H1 (cell line): ENCODE measurements at regions not wholly inside any gene's neighbourhood (a gene's known extent, or its start where the extent isn't known, plus 50 kb on each side); places are given as distances from the start of the nearest gene placed in this dataset.

Source experiments
- BACH1 ChIP-seq: IDR thresholded peaks from 2 replicates; pipeline ENCODE4 v1.6.1; 2012; ENCODE audit warnings: low read length, improper control_type of control experiment
- CEBPB ChIP-seq: IDR thresholded peaks from 2 replicates; pipeline ENCODE4 v1.6.1; 2012; ENCODE audit warnings: low read depth, low read length
- CHD2 ChIP-seq: IDR thresholded peaks from 2 replicates; pipeline ENCODE4 v1.6.1; 2012; ENCODE audit warnings: low read length, improper control_type of control experiment
- CHD7 ChIP-seq: fragments of 300-600 bp; sonication (generic); IDR thresholded peaks from 2 replicates; pipeline ENCODE4 v1.7.1; 2012; ENCODE audit warnings: low read length, moderate library complexity, mild to moderate bottlenecking, inconsistent platforms; ENCODE audit not compliant: insufficient replicate concordance
- GABPA ChIP-seq: IDR thresholded peaks from 2 replicates; pipeline ENCODE4 v1.6.1; 2011; ENCODE audit warnings: mild to moderate bottlenecking, low read length, moderate library complexity, borderline replicate concordance; ENCODE audit not compliant: insufficient read depth
- HDAC6 ChIP-seq: IDR thresholded peaks from one replicate; pipeline ENCODE4 v1.7.1; 2012; ENCODE audit warnings: low read depth, mild to moderate bottlenecking, inconsistent platforms, low read length, moderate library complexity
- JUN ChIP-seq: IDR thresholded peaks from 2 replicates; pipeline ENCODE4 v1.6.1; 2011; ENCODE audit warnings: low read depth, mild to moderate bottlenecking, improper control_type of control experiment, low read length
- KDM4A ChIP-seq: IDR thresholded peaks from one replicate; pipeline ENCODE4 v1.7.1; 2012; ENCODE audit warnings: low read depth, mild to moderate bottlenecking, moderate library complexity, low read length, inconsistent platforms; ENCODE audit not compliant: severe bottlenecking
- RXRA ChIP-seq: IDR thresholded peaks from 2 replicates; pipeline ENCODE4 v1.6.1; 2011; ENCODE audit warnings: low read depth, mild to moderate bottlenecking, low read length, moderate library complexity; ENCODE audit not compliant: insufficient read depth
- SIX5 ChIP-seq: IDR thresholded peaks from 2 replicates; pipeline ENCODE4 v1.6.1; 2011; ENCODE audit warnings: mild to moderate bottlenecking, low read depth, low read length
- SUZ12 ChIP-seq: fragments of 200-600 bp; sonication (generic); IDR thresholded peaks from 2 replicates; pipeline ENCODE4 v1.6.1; 2012; ENCODE audit warnings: mild to moderate bottlenecking, inconsistent platforms, low read length, moderate library complexity, mixed read lengths
- TCF12 ChIP-seq: IDR thresholded peaks from 2 replicates; pipeline ENCODE4 v1.6.1; 2011; ENCODE audit warnings: low read depth, mild to moderate bottlenecking, low read length

- TF ChIP-seq CHD7, result no peak
- TF ChIP-seq TCF12, result no peak
- TF ChIP-seq SIX5, result no peak
- TF ChIP-seq GABPA, result no peak
- no peak for TF ChIP-seq SUZ12
- no peak for TF ChIP-seq CEBPB
- TF ChIP-seq BACH1, result no peak
- no peak for TF ChIP-seq HDAC6
- no peak for TF ChIP-seq JUN
- TF ChIP-seq KDM4A, result no peak
- TF ChIP-seq RXRA, result no peak
- no peak for TF ChIP-seq CHD2
Observed at GRCh38 chr7:79504607-79505389, 51.3 kb upstream of the MAGI2 start (continued).
